Right ventricle myocardium inferior (tissue), 1 donor: ENCODE measurements at regions not wholly inside any gene's neighbourhood (a gene's known extent, or its start where the extent isn't known, plus 50 kb on each side); places are given as distances from the start of the nearest gene placed in this dataset.

ENCODE experiments used
- ATAC-seq: fragments of 200-7000 bp; cut with Tn5 transposase; one replicate; pipeline ENCODE4 v1.9.1; 2020; ENCODE audit warnings: mild to moderate bottlenecking, moderate library complexity
- DNase-seq: peaks from one replicate; pipeline ENCODE4 v3.0.0; 2021; ENCODE audit errors: missing footprints
- intact Hi-C: fragments of 100-400 bp; cut with DNase I; formaldehyde crosslinking; loops from one replicate; pipeline ENCODE4 v1.11.0; 2022
- donor health status: DM: no; HTN: yes; CAD: no; lungs with severe emphysema.

GRCh38 chr9:91134608-91135007 is 227.1 kb downstream of the AUH start:
- intact Hi-C loops, result no loop called here
- ATAC-seq (no peak), DNase-seq (no peak)

DNA sequence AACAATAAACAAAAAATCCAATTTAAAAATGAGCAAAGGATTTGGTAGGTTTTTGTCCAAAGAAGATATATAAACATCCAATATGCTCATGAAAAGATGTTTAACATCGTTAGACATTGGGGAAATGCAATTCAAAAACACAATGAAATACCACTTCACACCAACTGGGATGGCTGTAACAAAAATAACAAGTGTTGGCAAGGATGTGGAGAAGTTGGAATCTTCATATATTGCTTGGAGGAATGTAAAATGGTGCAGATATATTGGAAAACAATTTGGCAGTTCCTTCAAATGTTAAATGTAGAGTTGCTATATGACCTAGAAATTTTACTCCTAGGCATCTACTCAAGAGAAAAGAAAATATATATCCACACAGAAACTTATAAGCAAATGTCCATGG is 224.3 kb downstream of the AUH start:
- ATAC-seq (no peak), DNase-seq (no peak)
- intact Hi-C loops, result no loop called here

DNA sequence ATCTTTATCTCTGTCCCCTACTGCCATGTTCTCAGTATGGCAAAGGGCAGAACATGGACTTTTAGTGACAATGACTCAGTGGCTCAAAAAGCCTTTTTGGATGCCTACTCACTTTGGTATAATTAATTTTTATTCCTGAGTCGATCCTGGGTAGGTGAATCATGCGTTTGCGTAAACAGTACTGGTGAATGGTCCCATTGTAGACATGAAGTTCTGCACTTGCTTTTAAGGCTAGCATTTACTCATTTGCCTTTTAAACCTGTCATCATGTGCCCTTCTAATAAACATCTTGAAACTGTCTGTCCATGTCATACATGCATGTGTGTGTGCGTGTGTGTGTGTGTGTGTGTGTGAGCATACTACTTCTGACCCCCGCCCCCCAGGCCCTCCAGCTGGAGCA is 223.0 kb downstream of the AUH start:
- no peak for DNase-seq
- ATAC-seq, result no peak
- intact Hi-C loops, result no loop called here

DNA sequence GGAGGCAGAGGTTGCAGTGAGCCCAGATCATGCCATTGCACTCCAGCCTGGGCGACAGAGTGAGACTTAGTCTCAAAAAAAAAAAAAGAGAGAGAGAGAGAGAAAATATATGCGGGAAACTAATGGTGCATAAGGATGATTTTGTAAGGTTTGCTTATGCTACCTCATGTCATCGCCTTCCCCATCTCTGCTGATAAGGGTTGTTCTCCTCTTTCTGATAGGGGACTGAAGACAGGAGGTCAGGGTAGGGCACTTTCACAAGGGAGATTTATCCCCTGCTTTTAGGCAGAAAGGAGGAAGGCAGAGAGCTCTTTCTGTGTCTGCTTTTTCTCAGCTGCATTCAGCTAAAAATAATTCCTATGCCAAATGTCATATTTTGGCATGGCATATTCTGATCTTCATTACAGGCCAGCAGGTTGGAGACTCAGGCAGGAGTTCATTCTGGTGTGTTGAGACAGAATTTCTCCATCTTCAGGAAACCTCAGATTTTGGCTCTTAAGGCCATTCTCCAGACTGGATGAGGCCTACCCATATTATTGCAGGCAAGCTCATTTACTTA is 220.2 kb downstream of the AUH start:
- DNase-seq (no peak), ATAC-seq (no peak)
- intact Hi-C loops, result no loop called here

- no peak for ATAC-seq
- intact Hi-C loops, result no loop called here
These were observed 218.6 kb downstream of the AUH start for GRCh38 chr9:91143162-91143561.

DNA sequence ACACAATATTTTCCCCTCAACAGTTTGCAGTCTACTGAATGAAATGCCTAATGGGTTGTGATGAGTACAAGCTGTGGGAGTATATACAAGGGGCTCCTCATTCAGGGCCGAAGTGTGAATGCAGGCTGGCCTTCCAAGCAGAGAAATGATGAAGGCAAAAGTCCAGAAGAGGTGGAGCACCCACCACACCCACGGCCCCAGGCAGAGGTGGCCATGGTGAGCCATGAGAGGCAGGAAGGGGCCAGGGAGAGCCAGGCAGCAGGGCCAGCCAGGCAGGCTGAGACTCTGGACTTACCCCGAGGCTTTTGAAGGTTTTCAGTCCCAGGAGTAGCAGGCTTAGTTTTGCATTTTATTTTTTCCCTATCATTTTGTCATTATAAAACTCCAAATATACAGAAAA is 218.1 kb downstream of the AUH start:
- ATAC-seq (no peak), DNase-seq (no peak)
- intact Hi-C loops, result no loop called here

More at GRCh38 chr9:91143162-91143561, 218.6 kb downstream of the AUH start:
- DNase-seq, result no peak

- ATAC-seq, result no peak
- intact Hi-C loops, result no loop called here
- DNase-seq, result no peak
These were observed 216.9 kb downstream of the AUH start for GRCh38 chr9:91144769-91145168.

- intact Hi-C loops, result no loop called here
- no peak for ATAC-seq
- no peak for DNase-seq
These were observed 216.2 kb downstream of the AUH start for GRCh38 chr9:91145496-91145895.

DNA sequence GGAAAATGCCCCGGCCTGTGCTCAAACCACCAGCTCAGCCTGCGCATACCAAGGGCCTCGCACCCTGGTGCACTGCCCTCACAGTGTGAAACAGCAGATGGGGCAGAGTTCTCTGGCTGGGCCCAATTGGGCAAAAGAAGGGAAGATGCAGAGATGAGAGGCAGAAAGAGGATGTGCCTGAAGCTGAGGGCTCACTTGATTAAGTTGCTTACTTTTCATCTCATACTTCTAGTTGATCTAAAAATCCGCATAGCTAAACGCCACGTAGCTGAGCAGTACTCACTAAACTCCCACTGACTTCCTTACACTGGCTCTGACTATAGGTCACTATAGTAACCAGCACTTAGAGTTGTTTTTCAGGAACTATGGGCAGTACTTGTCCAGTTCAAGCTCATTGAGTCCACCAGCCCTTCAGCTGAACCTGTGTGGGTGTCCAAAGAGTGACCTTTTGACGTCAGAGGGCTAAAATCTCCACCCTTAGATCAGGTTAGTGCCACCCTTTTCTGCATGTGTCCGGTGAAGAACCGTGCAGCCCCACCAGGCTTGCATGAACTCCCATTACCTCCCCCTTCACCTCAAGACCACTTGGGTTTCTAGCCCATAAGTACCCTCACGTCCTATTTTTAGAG is 215.2 kb downstream of the AUH start:
- DNase-seq (no peak), ATAC-seq (peak; percentile 42)
- intact Hi-C loops, result no loop called here

GRCh38 chr9:91147079-91147708 is 214.5 kb downstream of the AUH start:
- ATAC-seq (no peak), DNase-seq (no peak)
- intact Hi-C loops, result no loop called here

DNA sequence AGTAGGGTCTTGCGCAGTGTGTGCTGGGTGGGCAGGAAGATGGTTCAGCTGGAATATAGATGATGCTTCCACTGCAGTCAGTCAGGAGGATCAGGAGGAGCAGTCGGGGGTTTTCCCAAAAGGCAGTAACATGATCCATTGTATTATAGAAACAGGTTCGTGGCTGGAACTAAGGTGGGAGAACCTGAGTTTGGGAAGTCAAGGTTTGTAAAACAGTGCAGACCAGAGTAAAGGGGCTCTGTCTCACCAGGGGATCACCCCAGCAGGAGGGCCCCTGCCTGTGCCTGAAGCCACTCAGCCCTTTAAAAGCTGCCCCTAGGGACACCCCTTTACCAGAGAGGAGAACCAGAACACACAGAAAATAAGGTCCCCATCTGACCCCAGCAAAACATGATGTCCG is 213.4 kb downstream of the AUH start:
- no peak for ATAC-seq
- no peak for DNase-seq
- intact Hi-C loops, result no loop called here

- DNase-seq, result no peak
- no peak for ATAC-seq
- intact Hi-C loops, result no loop called here
These were observed 211.3 kb downstream of the AUH start for GRCh38 chr9:91150273-91150997.

GRCh38 chr9:91150998-91151717 is 210.6 kb downstream of the AUH start:
- DNase-seq, result no peak
- intact Hi-C loops, result no loop called here
- no peak for ATAC-seq

DNA sequence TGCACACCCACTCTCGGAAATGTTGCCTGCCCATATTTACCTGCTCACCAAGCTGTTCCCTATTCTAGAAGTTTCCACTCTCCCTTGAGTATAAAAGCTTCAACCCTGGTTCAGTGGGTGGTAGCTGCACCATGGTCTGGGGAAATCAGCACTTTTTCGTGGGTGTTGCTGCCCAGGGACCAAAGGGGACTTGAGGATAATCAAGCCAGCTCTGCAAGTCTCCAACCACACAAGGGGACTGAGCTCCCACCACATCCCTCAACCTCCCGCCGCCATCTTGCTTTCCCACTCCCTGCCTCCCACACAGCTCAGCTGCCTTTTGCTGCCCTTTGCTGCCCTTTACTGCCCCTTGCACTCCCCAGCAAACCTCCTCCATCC is 210.0 kb downstream of the AUH start:
- ATAC-seq, result no peak
- DNase-seq, result no peak
- intact Hi-C loops, result no loop called here

DNA sequence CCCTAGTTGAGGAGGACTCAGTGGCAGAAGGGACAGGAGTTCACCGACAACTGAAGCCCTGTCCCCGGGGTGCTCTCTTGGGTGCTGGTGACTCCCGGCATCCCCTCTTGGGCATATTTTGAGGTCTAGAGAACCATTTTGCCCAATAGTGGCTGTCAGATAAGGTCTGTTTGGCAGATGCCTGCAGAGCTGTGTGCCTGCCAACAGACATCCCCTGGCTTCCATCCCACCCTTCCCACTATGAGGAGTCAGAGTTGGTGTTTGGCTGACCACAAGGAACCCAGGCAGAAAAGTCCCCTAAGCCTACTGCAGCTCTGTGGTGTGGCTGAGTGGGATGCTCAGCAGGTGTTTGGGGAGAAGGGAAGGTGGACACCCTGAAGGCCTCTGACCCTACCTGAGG is 207.0 kb downstream of the AUH start:
- intact Hi-C loops, result no loop called here
- ATAC-seq (no peak), DNase-seq (no peak)

- ATAC-seq (no peak), DNase-seq (no peak)
- intact Hi-C loops, result no loop called here
These were observed 206.5 kb downstream of the AUH start for GRCh38 chr9:91155181-91155580.

- no peak for ATAC-seq
- intact Hi-C loops, result no loop called here
- DNase-seq, result no peak
These were observed 205.9 kb downstream of the AUH start for GRCh38 chr9:91155746-91156376.

DNA sequence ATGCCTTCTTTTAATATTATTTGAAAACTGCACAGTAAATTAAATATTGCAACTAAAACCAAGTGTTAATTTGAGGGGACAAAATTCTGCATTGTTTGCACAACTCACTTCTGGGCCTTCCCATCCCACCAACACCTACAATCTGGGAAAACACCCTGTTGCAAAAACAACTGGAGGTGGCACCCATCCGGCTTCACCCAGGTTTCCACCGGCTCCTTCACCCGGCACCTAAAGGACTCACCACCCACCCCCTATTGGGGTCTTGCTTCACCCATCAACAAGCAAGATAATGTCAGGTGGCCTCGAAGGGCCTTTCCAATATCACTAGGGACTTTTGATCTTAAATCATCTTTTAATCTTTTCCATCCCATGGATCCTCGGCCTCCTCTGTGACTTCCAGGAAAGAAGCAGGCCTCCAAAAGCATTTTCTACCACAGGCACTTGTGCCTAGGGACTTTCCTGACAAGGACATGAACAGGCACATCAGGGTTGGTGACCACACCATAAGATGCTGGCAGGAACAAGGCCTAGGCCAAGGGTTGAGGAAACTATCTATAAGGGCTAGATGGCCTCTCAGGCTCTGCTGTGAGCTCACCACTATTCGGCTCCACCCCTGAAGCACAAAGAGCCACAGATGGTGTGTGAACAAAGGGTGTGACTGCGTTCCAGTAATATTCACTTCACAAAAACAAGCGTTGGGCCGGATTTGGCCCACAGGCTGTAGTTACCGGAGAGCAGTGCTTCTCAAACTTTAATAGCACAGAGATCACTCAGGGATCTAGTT is 205.1 kb downstream of the AUH start:
- ATAC-seq (no peak), DNase-seq (no peak)
- intact Hi-C loops, result no loop called here
